A204.1 (cell line): ENCODE measurements at regions not wholly inside any gene's neighbourhood (a gene's known extent, or its start where the extent isn't known, plus 50 kb on each side); places are given as distances from the start of the nearest gene placed in this dataset.
"Not testable (repeated sequence)": the region's sequence is repeated elsewhere in the genome, so short reads cannot be mapped to it uniquely, and the experiment has no call there.

Experiments
- FAIRE-seq: peaks from 2 replicates; lab custom pipeline; 2012; peaks lifted over from hg19 to GRCh38; lab: Jason Lieb, UNC

DNA sequence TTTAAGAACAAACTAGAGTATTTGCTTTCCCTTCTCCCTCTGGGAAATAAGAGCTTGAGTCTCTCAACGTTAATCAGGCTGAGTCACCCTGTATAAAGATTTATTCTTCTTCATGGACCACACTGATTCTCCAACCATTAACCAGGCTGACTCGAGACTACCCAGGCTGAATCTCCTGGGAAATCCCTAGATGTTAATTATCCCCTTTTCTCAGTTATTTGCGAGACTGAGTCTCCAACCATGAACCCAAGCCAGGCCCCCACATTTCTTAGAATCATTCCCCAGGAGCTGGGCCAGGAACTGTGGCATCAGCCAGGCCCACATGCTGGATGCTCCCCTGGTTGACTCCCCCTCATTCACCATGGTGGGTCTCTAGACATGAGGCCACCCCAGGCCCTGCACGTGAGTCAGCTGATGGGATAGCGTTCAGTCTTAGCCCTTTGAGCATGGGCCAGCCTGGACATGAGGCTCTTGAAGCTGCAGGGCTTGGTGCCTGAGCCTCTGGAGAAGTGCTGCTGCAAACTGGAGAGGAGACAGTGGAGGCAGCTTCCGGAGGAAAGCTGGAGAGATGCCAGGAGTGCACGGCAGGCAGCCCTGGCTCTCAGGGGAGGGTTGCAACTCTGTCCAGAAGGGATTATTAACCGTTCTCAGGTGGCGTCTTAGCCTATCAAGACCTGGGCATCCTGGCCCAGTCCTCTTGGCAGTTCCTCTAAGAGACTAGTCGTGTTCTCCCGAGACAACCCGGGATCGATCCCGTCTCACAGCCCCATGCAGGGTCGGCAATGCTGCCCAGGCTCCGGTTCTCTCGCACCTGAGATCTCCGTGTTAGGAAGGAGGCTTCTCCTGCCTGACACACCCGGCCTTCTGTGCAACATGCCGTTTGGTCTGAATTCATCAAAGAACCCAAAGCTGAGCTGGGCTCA is 296.6 kb downstream of the ADGRD1 start:
- no peak for FAIRE-seq

DNA sequence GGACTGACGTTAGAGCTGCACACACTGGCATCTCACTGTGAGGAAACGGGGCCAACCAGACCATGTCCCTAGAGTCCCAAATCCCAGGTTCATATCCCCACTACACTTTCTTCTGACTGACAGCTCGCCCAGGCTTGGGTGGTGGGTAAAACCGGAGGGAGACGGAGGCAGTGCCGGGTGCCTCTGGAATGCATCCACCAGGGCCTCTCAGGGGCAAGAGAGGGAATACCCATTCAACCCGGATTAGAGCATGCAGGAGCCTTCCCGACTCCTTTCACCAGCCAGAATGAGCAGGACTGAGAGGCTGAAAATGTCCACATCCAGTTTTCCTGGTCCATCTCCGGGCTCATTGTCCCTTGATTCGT is 297.2 kb downstream of the ADGRD1 start:
- no peak for FAIRE-seq

DNA sequence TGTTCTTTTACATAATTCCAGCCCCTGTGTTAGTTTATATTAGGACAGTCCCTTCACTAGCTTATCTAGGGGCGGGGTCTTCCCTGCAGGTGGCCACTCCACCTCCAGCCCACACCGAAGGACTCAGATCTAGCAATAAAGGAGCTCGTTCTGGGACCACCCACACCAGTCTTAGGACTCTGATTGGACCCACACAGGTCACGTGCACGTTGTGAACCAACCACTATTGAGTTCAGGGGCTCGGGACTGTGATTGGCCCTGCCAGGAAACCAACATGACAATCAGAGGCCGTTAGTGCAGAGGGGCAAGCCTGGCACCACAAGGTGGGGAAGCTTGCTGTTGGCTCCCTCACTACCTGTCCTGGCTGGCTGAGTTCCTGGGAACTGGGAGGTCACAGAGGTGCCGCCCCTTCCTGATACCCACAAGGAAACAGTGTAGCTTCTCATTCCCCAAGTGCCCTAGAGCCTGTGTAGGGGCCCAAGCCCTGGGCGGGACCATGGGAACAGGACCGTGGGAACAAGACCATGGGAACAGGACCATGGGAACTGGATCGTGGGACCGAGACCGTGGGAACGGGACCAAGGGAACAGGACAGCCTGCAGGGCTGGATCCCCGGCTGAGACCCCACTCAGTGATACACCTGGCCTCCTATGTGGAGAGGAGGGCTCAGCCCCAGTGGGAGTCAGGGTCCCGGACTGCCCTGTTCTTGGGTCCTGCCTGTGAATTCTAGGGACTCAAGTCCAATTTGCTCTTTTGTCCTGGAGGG is 297.8 kb downstream of the ADGRD1 start:
- no peak for FAIRE-seq

DNA sequence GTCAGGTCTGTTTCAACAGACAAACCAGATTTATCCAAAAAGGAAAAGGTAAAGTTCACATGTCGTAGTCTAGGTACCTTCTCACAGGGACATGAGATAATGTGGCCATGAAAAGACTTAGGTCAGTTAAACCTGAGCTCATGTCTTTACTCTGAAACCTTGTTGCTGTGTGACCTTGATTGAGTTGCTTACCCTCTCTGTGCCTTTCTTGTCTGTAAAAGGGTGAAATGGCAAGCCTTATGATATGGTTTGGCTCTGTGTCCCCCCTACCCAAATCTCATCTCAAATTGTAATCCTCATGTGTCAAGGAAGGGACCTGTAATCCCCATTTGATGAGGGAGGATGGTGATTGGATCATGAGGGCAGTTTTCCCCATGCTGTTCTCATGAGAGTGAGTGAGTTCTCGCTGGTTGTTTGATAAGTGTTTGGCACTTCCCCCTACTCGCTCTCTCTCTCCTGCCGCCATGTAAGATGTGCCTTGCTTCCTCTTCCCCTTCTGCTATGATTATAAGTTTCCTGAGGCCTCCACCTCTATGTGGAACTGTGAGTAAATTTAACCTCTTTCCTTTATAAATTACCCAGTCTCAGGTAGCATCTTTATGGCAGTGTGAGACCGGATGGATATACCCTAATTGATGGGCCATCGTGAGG is 299.8 kb downstream of the ADGRD1 start:
- FAIRE-seq, result no peak

DNA sequence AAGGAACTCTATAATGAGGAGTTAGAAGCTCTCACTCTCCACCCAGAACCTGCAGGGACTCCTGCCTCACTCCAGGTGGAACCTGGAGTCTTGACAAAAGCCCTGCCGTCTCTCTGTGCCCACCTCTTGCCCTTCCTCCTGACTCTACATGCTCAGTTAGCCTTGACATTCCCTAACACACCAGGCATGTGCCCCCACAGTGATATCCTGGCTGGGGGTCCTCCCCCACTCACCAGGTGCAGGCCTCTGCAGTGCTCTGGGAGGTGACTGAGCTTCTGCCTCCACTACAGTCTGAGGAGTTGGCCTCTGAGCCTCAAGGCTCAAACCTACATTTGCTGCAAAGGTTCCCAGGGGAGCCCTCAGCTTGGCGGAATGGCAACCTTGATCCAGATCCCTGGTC is 300.7 kb downstream of the ADGRD1 start:
- no peak for FAIRE-seq

DNA sequence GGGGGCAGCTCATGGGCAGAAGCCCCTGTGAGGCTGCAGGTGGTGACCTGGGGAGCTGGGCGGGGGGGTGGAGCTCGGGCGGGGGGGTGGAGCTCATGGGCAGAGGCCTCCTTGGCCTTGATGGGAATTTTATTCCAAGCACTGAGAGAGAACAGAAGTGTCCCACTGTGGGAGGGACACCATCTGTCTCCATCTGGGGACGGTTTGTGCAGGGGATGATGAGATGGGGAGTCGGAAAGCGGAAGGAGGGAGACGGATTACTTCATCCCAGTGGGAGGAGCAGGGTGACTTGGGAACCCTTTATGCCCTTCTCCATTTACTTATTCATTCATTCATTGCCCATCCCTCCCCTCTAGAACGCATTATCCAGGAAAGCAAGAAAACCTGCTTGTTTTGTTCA is 304.7 kb downstream of the ADGRD1 start:
- no peak for FAIRE-seq

DNA sequence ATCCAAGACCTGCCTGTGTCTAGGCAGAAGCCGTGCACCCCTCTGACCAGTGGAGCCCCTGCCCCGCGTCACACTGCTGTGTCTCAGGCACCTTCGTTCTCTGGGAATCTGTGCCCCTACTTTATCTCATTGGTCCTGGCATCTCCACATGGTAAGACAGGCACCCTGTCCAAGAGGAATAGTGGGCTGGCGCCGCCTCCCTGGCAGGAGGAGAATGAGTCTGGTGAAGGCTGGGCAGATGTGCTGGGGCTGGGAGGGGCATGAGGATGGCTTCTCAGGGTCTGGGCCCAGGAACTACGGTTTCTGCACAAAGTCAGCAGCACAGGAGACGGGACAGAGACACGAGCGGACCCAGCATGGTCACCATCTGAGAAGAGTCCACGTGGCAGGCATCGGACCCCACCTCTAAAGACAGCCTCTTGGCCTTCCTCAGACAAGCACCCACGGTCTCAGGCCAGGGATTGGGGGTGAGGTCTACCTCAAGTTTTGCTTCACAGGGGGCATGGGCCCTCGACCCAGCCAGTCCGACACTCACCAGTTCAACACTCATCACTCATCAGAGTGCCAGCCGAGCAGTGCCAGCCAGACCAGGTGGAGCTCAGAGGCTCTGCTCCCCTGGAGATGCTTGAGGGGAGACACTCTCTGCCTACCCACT is 306.7 kb downstream of the ADGRD1 start:
- no peak for FAIRE-seq

DNA sequence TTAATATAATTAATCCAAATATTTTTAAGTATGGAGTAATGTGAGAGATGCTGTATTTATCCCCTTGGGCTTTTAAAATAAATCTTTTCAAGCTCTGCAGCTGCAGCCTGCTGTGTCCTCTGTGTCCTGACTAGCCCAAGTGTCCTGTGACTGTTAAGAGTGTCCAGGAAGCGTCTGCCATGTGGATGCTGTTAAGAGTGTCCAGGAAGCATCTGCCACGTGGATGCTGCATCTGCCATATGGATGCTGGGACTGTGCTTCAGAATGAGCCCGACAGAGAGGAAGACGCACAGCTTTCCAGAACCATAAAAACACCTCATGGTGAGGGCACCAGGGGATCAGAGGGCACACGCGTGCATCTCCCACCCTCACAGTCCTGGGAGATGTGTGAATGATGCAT is 307.2 kb downstream of the ADGRD1 start:
- no peak for FAIRE-seq

DNA sequence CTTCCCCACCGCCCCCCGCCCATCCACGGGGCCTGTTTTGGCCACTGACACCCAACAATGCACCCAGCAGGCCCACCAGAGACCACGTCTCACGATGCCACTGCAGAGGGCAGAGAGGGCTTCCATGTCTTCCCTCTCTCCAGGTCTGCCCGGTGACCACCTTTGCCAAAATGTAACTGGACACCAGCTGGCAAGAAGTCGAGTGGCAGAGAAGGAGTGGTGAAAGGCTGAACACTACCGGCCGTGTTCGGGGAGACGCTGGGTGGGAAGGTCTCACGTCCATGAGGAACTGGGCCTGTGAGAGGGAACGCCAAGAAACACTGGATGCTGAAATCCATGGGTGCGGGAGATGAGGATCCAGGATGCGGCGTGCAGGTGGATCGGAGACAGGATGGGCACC is 308.2 kb downstream of the ADGRD1 start:
- no peak for FAIRE-seq

DNA sequence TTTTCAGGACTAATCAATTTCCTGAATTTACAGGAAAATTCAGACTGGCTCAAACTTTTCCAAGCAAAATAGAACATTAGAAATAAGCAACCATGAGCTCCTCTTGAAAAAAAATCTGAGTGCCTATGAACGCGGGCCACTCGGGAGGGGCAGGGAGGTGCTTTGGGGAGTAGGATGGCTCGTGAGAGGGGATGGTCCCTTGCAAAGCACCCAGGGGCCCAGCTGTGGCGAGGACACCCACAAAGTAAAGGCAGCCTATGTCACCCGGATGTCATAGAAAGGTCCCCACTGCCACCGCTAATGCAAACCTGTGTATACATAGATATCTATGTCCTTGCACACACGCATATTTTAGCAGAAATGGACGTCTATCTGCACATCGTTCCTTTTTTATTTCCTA is 309.9 kb downstream of the ADGRD1 start:
- FAIRE-seq, result no peak

DNA sequence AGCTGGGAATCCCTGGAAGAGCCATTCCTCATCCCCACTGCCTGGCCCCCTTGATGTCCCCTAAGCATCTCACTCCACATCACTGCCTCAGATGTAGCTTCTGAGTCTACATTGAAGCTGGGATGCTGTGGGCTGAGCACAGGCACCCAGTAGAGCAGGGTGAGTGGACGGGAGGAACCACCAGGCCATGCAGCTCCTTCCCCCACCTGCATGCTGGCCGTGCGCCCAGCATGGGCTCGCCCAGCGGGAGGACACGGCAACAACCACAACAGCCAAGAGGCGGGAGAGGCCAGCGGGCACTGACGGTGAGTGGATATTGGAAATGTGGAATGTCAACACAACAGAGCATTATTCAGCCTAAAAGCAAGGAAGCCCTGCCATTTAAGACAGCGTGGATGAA is 310.9 kb downstream of the ADGRD1 start:
- FAIRE-seq, result no peak

DNA sequence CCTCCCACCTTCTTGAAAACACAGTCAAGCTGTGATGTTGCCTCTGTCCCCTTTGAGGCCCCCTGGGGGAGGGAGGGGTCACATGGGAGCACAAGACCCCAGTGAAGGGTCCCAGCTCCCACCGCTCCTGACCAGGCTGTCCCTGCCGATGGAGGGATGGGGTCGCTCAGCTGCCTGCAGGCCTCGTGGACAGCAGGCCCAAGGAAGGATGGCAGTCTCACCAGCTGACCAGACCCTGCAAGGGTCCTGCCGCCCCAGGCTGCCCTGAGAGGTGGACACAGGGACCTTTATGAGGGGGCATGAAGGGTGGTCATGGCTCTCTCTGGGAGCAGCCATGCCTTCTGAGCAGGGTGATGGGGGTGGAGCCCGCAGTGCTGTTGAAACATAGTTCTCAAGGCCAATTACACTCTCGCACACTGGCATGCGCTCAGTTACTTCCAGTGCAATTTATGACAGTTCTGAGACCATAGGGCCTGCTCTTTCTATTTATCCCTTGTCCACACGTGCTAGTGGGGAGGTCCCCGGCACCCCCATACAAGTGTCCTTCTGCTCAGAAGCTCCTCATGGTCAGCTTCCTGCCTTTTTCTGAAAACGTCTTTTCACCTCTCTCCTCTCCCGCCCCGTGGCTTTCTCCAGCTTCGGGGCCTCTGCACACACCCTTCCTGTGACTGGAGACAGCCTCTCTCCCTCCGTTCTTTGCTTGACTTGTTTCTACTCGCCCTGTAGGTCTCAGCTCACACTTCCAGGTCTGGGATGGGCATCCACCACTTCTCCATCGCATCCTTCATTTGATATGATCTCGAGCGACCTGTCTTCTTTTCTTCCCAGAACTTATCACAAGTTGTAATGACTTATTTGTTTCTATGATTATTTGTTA is 313.1 kb downstream of the ADGRD1 start:
- FAIRE-seq, result no peak

DNA sequence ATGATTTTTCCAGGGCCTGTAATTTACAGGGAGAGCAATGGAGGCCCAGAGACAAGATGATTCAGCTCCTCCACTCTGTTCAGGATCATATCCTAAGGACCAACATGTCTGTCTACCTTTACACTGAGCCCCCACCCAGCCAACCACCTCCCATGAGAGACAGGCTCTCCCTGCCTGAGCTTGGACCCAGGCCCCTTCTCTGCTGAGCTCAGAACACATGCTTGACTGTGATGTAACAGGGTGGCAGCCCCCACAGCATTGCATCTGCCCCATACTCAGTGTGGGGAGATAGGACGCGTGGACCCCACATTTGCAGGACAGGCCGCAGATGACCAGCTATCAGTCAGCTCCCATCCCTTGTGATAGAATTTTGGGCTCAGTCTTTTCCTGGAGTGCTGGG is 313.9 kb downstream of the ADGRD1 start:
- FAIRE-seq, result no peak

DNA sequence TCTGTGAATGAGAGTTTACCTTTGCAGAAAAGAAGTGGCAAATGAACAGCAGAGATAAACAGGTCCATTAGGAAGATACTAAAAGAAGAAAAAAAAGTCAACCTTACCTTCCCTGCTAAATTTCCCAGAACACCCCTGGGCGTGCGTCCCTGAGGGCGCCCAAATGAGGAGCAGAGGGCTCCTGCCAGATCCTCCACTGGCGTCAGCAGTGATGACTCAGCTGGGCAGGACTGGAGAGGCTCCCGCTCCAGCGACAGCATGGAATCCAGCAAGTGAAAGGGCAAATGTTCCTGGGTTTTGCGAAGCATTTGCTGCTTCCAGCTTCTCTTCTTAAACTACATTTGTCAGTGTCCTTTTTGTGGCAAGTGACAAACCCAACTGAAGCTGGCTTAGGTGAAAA is 314.4 kb downstream of the ADGRD1 start:
- FAIRE-seq, result not testable (repeated sequence)

DNA sequence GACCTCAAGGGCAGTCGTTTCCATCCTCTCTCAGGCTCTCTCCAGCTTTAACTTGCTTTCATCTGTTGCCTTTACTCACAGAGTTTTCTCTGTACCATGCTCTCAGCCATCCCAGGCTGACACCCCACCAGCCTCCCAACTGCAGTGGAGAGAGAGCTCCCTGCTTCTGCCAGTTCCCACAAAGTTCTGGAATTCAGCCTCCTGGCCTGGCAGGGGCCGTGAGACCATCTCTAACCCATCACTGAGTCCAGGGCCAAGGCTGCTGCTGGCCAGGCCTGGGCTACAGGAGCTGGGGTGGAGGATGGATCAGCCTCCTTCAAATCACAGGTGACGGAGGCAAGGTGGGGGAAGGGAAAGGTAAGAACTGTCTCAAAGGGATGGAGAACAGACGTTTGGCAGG is 314.9 kb downstream of the ADGRD1 start:
- FAIRE-seq, result not testable (repeated sequence)

DNA sequence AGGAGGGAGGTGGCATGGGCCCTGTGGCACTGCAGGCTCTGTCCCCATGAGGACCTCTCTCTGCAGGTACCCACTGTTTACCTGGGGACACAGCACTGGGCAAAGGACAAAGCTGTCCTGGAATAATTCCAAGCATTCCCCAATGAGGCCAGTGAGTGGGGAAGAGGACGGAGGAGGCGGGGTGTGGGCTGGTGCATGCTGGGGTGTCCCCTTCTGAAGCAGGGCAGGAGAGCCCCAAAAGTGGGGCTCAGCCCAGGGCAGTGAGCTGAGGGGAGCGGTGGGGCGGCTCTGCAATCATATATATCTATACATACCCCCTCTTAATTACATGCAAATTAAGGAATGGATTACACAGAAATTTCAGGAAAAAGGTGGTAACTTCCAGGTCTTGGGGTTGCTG is 315.8 kb downstream of the ADGRD1 start:
- no peak for FAIRE-seq

DNA sequence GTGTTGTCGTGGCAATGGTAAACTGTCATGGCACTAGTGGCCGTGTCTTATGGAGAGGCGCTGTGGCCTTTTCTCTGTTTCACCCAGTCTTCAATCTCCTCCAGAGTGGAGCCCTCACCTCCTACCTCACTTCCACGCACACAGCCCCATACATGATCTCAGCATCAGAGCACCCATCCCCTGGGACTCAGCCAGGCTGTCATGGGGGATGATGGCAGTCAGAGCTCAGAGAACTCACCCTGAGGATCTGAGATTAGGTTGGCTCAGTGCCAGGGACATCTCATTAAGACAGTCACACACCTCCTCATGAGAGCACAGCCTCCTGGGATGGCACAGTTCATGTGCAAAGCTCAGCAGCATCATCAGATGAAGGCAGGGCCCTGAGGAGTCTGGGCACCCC is 316.3 kb downstream of the ADGRD1 start:
- FAIRE-seq, result not testable (repeated sequence)

DNA sequence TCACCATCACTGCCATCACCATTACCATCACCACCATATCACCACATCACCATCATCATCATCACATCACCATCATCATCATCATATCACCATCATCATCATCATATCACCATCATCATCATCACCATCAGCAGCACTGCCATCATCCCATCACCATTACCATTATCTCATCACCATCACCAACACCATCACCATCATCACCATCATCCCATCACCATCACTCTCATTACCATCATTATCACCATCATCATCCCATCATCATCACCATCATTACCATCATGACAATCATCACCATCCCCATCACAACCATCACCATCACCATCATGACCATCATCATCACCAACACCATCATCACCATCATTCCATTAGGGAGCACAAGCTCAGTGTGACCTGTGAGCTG is 318.0 kb downstream of the ADGRD1 start:
- no peak for FAIRE-seq

DNA sequence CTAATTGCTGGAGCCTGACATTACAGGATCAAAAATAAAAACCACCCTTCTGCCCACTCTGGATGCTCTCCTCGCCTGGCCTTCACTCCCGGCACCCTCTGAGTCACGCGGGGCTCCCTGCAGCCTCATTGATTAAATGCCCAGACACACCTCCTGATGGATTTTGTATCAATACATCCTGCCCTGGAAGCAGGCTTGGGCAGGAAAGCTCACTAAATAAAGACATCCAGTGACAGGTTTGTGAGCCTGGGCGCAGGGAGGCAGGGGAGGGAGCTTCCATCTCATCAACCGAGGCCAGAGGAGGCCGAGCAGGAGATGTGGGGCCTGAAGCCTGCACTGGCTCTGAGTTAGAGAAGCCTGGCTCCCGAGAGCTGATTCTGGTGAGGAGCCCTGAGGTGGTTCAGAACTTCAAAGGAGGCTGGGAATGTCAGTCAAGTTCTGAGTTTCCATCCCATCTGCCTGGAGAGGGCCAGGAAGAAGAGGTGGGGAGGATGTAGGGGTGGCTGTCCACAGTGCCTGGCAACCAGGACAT is 318.6 kb downstream of the ADGRD1 start:
- FAIRE-seq, result not testable (repeated sequence)

DNA sequence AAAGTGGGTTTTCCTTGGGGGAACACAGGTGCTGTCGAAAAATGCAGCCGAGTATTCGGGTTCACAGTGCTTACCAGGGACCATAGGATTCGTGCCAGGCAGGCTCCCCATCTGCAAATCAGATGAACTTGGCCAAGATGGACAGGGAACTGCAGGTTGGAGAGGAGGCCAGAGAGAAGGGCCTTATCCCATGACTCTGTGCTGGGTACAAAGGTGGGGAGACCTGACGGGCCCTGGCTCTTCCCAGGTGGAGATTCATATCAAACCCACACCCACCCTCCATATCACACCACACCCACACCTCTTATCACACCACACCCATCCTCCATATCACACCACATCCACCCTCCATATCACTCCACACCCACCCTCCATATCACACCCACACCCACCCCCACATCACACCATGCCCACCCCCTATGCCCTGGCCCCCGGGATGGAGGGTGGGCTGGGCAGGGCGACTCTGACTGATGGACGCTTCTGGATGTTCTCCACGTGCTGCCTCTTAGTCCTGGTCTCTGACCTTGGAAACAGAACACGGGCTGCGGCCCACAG is 319.7 kb downstream of the ADGRD1 start:
- no peak for FAIRE-seq

DNA sequence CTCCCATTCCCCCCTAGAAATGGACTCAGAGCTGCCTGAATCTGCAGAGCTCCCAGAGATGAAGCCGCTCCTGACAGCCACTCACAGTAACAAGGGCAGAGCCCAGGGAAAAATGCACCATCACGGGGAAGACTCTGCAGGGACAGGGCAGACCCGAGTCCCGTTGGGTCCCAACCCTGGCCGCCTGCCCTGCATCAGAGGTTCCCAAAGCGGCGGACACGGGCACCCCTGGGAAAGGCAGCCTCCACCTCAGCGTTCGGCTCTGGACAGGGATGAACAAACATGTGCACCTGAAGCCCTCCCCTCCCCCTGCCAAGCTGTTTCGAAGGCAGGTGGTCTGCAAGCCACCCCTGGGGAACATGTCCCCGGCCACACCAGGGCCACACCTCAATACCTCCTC is 320.4 kb downstream of the ADGRD1 start:
- FAIRE-seq, result no peak
